ENCODE measurements at regions not wholly inside any gene's neighbourhood (a gene's known extent, or its start where the extent isn't known, plus 50 kb on each side); places are given as distances from the start of the nearest gene placed in this dataset.

DNA sequence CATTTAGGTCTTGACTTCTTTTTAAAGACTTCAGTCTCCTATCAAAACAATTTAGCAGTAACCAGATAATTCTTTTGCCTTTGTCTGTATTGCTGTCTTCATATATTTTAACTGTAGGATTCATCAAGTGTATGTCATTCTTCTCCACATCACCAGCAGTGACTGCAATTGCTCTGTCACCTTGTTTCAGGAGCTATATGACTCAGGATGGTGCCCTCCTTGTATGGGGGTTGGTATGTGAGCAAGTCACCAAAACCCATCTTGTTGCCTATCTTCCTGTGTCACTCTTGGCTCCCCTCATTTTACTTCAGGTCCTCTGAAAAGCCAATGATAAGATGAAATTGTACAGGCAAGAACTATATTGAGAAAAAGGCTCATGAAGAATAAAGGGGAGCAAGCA, 256.9 kb upstream of the LUZP2 start:
- no peak for TF ChIP-seq EZH2 (IDR thresholded peaks at IDR 0.05; ENCODE audit: borderline replicate concordance, low read depth, low read length, poor library complexity, severe bottlenecking)
- TF ChIP-seq, protein P1, sequence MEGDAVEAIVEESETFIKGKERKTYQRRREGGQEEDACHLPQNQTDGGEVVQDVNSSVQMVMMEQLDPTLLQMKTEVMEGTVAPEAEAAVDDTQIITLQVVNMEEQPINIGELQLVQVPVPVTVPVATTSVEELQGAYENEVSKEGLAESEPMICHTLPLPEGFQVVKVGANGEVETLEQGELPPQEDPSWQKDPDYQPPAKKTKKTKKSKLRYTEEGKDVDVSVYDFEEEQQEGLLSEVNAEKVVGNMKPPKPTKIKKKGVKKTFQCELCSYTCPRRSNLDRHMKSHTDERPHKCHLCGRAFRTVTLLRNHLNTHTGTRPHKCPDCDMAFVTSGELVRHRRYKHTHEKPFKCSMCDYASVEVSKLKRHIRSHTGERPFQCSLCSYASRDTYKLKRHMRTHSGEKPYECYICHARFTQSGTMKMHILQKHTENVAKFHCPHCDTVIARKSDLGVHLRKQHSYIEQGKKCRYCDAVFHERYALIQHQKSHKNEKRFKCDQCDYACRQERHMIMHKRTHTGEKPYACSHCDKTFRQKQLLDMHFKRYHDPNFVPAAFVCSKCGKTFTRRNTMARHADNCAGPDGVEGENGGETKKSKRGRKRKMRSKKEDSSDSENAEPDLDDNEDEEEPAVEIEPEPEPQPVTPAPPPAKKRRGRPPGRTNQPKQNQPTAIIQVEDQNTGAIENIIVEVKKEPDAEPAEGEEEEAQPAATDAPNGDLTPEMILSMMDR (conservative IDR thresholded peaks at IDR 0.05; ENCODE audit: low read depth, low read length), result no peak
